C1 segment of cervical spinal cord (tissue), 14 donors: ENCODE measurements at regions not wholly inside any gene's neighbourhood (a gene's known extent, or its start where the extent isn't known, plus 50 kb on each side); places are given as distances from the start of the nearest gene placed in this dataset.
"Not testable (repeated sequence)": the region's sequence is repeated elsewhere in the genome, so short reads cannot be mapped to it uniquely, and the experiment has no call there.

Experiments used
- DNase-seq, 14 donors: peaks; one replicate each; lab custom pipeline; 2025; lab: John Stamatoyannopoulos, UW

DNA sequence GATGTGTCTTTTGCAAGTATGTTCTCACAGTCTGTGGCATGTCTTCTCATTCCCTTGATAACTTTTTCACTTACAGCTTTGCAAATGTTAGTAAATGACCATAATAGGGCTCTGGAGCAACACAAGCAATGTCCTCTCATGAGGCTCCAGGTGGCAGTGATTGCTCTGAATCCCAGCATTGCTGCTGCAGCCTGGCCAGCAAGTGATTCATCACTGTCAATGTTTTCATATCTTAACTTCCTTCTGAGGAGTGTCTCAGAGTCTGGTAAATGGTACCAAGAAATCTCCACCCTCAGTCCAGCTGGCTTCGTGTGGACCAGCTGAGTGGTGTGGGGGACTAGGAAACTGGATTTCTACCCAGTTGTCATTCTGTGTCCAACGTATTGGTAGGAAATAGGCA is 139.6 kb downstream of the MYLK4 start:
- DNase-seq, result no peak

GRCh38 chr6:2608503-2608902 is 142.2 kb downstream of the MYLK4 start:
- no peak for DNase-seq

- no peak for DNase-seq
Measured at GRCh38 chr6:2600363-2600762, 150.4 kb downstream of the MYLK4 start.

DNA sequence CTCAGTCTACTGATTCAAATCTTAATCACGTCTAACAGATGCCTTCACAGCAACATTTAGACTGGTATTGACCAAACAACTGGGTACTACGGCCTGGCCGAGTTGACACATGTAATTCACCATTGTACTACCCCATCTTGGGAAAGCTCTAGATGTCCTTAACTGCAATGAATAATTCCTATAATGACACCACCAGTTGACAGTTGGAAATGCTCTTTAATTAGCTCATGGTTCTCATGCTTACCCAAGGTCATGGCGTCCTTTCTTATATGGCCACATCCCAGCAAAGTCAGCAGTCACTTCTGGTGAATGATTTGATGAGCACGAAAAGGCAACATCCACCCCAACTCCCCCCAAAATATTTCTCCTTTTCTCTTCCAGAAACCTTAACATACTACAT is 150.9 kb downstream of the MYLK4 start:
- DNase-seq, result no peak

DNA sequence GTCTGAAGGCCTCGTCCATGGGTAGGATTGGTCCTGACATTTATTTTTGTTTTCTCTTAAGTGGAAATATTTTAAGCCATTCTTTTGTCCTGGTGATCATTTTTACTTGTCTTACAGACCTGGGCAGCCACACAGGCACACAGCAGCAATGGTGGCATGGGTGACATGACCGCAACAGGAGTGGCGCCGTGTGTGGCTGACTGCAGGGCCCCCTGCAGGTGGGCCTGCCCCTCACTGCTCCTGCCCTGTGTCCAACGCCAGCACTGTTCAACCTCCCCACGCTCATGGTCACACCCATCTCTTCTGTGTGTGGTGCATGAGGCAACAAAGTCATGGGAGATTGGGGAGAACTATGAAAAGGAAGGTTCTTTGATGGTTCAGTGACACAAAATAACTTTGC is 151.9 kb downstream of the MYLK4 start:
- DNase-seq, result no peak

DNA sequence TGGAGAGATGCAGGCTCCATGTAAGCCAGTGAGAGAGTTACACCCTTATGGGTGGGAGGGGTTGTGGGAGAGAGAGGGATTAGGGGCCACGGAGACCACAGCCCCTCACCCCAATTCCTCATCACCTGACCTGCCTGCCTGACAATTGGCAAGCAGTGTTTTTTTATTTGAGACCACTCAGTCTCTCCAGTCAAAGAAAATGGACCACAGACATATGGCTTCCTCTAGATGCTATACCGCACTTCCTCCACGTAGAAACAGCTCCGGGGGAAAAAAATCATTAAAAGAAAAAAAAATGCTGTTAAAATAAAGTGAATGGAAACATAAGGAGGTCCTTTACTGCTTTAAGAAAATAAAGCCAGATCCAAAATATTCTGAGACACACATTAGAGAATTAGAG is 152.7 kb downstream of the MYLK4 start:
- no peak for DNase-seq

DNA sequence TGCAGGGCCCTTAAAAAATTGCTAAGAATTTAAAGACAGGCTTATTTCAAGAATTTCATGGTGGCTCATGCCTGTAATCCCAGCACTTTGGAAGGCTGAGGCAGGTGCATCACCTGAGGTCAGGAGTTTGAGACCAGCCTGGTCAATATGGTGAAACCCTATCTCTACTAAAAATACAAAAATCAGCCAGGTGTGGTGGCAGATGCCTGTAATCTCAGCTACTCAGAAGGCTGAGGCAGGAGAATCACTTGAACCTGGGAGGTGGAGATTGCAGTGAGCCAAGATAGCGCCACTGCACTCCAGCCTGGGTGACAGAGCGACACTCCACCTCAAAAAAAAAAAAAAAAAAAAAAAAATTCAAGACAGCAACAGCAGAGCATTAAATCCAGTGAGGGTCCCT is 153.3 kb downstream of the MYLK4 start:
- DNase-seq, result not testable (repeated sequence)

- no peak for DNase-seq
Measured at GRCh38 chr6:2596222-2596621, 154.5 kb downstream of the MYLK4 start.

DNA sequence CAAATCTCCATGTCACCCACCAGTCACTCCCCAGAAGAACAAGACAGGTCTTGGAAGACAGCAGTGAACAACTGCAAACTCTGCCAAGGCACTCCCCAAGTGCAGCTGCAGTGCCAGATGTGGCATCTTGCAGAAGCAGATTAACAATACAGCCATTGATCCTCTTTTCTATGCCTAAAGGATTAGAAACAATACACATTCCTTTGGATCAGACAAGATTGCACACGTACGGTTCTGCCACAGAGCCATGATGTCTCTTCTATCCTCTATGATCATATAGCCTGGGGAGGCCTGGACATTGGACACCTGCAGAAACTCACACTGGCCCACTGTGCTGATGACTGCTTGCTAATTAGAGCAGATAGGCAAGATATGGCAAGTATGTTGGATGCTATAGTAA is 155.9 kb downstream of the MYLK4 start:
- DNase-seq, result no peak

GRCh38 chr6:2593167-2593566 is 157.6 kb downstream of the MYLK4 start:
- no peak for DNase-seq

DNA sequence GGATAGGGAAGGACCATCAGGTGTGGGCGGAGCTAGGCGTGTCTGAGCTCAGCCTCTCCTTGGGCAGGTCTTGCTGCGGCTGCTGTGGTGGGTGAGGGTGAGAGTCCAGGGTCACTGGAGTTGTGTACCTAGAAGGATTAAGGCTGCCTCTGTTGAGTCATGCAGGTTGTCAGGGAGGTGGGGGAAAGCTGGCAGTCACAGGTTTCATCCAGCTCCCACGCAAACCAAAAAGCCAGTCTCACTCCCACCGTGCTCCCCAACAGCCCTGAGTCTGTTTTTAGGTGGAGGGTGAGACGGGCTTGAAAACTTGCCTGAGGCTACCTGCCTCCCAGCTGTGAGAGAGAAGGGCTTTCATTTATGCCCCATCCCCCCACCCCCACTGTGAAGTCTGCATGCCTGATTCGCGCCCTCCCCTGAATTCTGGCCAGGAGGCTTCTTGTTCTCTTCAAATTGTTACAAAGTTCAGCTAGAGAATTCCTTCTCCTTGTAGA is 161.5 kb downstream of the MYLK4 start:
- DNase-seq, result no peak

DNA sequence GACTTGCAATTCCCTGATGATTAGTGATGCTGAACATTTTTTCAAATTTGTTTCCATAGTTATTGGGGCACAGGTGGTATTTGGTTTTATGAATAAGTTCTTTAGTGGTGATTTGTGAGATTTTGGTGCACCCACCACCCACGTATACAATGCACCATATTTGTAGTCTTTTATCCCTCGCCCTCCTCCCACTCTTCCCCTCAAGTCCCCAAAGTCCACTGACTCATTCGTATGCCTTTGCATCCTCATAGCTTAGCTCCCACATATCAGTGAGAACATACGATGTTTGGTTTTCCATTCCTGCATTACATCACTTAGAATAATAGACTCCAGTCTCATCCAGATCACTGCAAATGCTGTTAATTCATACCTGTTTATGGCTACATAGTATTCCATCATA is 167.3 kb downstream of the MYLK4 start:
- DNase-seq, result no peak

DNA sequence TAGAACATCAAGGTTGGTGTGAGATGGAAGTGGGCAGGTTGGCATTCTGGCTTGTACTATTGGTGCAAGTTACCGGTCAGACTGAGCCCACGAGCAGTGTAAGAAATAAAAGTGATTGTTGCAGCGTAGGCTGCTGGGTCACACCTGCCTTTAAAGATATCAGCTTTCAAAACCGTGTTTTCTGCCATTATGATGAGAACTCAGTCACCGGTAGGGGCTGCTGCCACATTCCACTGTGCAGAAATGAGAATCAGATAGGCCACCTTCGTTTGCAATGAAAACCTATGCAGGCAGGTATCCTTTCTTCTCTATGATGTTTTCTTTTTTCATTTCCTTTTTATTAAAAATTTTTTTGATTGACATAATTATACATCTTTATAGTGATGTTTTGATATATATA is 168.5 kb downstream of the MYLK4 start:
- no peak for DNase-seq

DNA sequence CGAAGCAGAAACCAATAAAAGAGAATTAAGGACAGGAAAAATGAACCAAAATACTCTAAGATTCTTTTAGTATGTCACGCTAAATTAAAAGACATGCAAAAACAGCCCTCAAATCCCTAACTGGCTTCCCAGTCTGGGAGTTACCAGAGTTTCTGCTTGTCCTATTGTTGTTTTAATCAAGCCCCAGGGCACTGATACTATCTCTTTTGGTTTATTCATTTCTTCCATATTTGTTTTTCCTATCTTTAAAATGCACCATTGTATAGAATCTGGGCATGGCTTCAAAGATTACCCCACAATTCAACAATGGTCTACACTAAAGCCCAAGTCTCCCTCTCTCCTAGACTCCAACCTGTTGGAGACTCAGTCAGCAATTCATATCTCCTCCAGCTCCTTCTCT is 169.1 kb downstream of the MYLK4 start:
- DNase-seq, result no peak

GRCh38 chr6:2581011-2581410 is 169.7 kb downstream of the MYLK4 start:
- DNase-seq, result no peak

DNA sequence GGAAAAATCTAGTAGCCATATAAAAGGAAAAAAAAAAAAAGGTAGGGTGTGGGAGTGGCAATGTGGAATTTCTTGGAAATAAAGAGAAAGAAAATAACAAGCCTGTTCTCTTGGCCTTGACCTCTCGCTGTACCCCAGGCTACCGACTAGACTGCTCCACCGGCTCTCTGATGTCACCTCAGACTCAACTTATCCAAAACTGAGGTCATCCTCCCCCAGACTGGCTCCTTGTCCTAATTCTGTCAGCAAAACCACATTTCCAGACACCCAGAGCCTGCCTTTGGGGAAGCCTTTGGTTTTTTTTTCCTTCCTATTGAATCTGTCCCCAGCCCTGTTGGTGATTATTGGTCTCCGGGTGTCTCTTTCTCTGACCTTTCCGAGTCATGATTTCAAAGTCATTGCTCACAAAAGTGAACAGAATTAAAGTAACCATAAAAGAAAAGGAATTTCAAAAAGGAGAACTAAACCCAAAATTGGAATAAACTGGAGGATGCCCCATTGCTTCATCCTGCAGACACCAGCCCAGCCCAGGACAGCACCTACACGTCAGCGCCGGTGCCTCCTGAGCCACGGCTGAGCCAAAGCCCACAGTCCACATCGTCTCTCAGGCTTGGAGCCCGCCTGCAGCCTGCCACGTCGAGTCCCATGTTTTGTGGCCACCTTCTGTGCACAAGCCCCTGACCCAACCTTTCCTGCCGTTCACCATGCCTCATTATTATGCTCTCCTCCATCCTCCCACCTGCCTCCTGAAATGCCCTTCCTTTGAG is 170.7 kb downstream of the MYLK4 start:
- no peak for DNase-seq

DNA sequence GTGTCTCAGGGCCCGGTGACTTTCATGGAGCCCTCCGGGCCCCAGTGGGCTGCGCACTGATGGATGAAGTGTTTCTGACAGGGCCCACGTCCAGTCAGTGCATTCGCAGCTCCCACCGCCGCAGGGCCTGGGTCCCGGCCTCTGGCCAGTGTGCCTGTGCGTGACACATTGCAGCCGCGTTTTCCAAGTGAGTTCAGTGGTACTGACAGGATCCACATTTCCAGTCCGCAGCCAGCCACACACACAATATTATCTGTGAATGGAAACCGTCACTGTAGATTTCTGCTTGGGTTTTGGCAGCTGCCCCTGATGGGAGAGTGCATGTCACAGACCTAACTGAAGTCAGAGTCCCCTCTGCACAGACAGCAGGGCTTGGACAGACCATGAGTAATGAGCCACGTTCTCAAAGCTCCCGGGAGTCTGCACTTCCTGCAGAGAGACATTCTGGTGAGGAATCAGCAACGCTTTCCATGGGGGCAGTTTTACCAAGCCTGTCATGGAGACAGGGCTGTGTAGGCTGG is 171.4 kb downstream of the MYLK4 start:
- no peak for DNase-seq

DNA sequence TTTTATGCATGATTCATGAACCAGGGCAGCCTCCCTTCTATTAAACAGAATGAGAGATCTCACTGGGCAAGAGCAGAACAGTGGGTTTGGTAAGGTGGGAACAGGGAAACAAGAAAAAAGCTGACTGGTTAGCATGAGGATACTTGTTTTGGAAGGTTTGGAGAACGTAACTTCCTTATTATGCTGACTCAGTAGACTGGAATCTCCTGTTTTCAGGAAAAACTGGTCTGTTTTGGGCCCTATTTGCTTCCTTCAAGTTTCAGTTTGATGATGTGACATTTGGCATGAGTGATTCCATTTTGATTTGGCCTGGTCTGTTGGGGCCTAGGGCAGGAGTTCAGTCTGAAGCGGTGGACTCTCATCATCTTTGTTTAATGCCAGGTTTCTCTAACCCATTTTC is 172.0 kb downstream of the MYLK4 start:
- no peak for DNase-seq

DNA sequence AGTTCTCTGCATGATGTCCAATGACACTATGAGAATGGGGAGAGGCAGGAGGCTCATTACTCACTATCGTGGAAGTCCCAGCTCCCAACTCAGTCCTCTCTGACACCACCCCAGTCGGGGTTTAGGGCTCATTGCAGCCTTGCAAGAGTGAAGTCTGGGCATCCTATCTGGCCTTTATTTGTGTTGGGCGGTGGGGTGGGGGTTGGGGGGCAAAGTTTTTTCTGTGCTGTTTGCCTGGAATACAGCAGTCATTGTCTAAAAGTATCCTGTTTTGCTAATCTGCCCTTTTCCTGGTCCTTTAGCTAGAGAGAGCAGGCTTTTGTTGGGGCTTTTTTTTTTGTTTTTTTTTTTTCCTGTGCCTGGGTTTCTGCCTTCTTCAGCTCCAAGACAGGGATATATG is 174.2 kb downstream of the MYLK4 start:
- DNase-seq, result no peak

- no peak for DNase-seq
Measured at GRCh38 chr6:2575236-2575635, 175.5 kb downstream of the MYLK4 start.

- not testable (repeated sequence) for DNase-seq
Measured at GRCh38 chr6:2569420-2569819, 181.3 kb downstream of the MYLK4 start.

- DNase-seq, result no peak
Measured at GRCh38 chr6:2566048-2566447, 184.7 kb downstream of the MYLK4 start.

GRCh38 chr6:2565499-2565898 is 185.2 kb downstream of the MYLK4 start:
- DNase-seq, result no peak

DNA sequence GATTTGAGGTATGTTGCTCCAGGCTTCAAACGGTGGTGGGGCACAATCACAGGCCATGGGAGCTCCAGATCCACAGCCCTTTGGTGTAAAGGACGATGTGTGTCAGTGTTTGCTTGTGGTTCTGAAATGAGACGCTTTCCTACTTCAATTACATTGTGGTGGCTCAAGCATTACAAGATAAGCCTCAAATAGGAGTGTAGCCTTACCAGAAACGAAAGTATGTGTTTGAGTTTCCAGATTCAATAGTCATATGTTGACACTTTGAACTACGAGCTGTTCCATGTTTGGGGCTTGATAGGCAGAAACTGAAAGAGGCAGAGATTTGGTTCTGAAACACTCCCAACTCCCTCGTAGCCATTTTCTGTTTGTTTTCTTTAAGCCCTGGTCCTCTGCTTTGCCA is 187.1 kb downstream of the MYLK4 start:
- no peak for DNase-seq
